ENCODE measurements at regions not wholly inside any gene's neighbourhood (a gene's known extent, or its start where the extent isn't known, plus 50 kb on each side); places are given as distances from the start of the nearest gene placed in this dataset.

DNA sequence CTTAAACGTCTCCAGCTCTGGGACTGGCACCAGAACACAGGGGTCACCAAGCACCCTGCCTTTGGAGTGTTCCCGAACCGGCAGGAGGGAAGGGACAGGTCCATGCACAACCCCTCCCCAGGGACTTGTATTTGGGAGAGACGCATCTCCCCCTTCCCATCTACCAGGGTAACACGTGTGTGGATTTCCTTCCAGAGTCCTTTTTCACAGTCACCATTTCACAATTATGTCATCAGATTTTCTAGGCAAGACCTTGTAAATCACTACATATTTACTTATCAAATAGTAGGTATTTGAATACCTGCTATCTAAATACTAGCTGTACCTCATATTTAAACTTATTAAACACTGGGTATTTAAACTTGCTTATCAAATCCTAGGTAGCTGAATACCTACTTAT is 57.4 kb upstream of the AJAP1 start:
- DNase-seq: no peak

DNA sequence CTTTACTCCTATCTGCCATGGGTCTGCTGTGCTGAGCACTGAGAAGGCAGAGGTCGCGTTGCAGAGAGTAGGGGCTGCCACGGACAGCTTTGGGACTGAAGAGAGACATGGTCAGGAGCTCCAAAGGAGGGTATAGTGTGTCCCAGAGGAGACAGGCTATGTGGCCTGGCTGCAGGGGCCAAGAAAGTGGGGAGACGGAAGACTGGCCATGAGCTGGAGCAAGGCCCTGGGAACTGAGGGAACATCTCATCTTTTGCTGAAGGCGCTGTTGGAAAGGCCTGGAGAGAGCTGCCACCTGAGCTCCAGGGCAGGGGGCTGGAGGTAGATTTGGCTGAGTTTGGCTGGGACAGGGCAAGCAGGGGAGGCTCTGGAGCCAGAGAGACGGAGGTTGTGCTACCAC is 55.8 kb upstream of the AJAP1 start:
- no peak for DNase-seq

DNA sequence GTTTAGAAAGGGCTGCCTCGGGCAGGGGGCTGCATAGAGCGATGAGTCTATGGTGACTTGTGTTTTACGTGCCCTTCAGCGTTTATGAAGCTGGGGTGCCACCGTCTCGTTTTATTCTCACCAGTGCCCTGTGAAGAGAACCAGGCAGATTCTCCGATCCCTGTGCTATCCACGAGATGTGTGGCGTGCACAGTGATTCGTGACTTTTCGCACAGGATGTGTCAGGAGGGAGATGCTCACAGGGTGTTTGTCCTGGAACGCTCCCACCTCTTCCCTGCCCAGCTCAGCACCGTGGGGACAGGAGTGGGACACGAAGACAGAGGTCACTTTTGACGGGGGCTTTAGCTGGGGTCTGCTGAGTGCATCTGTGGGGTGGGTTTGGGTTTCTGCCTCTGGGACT is 54.9 kb upstream of the AJAP1 start:
- no peak for DNase-seq

DNA sequence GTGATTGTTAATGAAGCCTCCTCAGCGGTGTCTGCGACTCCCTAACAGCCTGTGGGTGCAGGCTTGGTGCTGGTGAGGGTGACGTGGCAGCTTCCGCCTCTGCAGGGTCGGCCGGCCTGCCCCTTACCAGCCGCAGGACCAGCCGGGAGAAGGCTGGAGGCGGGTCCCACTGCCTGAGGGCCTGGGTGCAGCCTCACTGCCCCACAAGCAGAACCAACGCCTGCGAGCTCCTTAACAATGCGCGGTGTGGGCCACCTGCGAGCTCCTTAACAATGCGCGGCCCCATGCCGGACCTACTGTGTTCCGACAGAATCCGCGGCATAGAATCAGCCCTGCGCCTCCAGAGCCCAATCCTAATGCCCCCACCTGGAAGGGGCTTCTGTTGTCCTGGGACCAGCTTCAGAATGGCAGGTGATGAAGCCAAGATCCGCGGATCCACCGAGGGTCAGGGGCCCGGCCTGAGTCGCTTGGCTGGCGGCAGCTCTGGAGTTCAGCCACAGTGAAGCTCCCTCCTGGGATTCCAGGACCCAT is 54.4 kb upstream of the AJAP1 start:
- DNase-seq: no peak

DNA sequence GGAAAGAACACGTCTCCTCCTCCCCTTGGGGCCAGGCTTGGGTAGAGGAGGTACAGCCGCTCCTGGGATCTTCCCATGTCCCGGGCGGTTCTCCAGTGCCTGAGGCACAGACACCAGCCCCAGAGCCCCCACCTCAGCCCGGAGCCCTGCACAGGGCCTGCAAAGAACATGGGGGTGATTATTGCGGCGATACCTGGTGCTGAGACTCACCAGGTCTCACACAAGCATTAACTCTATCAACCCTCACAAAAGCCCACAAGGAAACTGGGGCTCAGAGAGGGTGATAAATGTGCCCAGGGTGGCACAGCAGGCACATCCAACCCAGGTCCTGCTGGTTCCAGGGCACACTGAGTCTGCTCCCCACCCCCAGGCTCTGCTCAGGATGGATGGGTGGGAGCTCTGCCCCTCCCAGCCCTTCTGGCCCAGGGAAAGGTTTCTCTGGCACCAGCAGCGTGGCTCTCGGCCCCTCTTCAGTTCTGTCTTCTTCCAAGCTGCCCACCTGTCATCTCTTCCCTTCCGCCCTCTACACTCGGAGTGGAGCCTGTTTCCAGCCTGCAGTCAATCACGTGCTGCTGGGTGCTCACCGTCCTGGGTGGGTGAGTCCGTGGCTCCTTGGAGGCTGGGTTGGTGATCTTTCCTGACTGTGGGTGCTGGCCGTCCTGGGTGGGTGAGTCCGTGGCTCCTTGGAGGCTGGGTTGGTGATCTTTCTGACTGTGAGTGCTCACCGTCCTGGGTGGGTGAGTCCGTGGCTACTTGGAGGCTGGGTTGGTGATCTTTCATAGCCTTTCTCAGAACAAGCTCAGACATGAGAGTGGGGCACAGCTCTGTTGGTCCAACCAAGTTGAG is 53.6 kb upstream of the AJAP1 start:
- no peak for DNase-seq

DNA sequence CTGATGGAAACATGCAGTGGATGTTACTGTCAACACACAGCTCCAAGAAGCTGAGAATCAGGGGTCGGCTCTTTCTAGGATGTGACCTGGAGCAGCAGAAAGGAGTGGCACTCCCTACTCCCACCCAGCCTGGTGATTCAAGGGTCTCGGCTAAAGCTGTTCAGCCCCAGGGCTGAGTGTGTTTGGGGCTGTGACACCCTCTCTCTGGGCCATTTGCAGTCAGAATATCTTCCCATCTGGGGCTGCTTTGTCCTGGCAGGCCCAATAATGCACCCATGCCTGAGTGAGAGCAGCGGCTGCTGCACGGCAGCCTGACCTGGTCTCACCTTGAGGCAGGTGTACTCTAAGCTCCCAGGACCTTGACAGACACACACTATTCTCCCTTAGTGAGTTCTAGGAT is 52.5 kb upstream of the AJAP1 start:
- no peak for DNase-seq

DNA sequence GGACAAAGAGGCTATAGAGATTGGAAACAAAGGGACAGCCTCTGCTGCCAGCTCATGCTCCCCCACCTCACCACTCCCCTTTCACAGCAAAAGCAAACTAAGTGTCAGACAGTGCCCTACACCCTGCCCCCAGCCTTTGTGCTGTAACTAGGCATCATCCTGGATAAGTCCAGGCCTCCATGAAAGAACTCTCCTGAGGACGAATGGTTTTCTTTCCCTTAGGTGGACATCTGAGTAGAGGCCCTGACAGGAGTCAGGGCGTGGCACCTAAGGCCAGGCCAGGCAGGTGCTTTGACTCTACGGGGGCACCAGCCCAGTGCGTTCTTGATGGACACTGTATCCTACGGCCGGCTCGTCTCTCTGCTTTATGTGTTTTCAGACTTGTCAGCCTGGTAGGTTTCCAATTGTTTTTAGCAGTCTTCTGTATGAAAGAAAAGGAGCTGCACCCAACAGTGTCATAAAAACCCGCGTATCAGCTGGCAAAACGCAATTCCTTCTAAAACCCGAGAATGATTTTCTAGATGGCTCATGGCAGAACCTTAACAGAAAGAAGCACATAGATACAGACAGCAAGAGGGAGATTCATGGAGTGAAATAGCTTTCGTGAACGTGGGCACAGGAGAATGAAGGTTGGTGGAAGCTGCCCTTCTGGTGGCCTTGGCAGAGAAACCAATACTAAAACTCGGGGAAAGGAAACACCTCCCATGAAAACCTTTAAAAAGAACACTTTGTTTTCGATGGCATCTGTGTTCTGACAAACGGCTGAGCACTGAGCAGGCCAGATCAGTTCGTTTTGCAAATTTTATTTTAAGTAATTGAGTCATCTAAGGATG is 51.7 kb upstream of the AJAP1 start:
- no peak for DNase-seq

DNA sequence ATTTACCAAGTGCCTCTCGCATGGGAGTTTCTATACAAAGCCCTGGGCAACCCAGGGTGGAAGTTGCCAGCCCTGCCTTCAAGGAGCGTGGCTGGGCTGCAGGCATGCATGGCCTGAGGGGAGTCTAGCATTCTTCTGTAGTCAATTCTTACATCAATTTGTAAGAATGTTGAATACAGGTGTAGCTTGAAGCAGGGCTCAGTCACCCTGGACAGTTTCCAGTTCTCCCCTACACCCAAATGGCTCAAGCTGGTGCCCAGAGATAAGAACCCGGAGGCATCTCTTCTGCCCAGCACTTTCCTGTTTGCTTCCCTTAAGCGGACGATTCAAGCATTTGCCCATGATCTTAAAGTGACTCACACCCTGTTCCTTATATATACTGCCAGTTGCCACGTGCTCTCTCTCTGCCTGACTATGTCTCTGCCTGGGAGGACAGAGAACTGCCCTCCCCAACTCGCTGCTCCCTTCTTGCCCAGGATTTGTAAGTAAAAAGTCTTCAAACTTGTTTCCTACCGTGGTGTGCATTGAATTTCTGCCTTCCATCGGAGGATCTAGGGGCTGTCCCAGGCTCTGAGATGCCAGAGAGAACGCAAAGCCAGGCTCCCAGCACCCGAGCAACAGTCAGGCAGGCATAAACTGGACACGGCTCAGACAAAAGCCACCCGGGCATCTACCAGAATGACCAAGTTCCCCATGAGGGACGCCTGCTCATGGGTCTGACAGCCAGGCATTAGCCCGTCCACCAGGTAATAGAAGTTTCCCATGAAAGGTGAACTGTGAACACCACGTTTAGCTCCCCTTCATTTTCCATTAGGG is 50.9 kb upstream of the AJAP1 start:
- no peak for DNase-seq
